ENCODE measurements at regions not wholly inside any gene's neighbourhood (a gene's known extent, or its start where the extent isn't known, plus 50 kb on each side); places are given as distances from the start of the nearest gene placed in this dataset.

- peak; percentile 90 to 94 (median 92) for TF ChIP-seq CTCF (IDR thresholded peaks at IDR 0.05)
- TF ChIP-seq POLR2A (IDR thresholded peaks at IDR 0.05): no peak
Measured at GRCh38 chr11:45339729-45340519, 53.8 kb upstream of the SYT13 start.

All from uterus (tissue), 2 donors.